Epithelial cell of esophagus (primary cell): ENCODE measurements at regions not wholly inside any gene's neighbourhood (a gene's known extent, or its start where the extent isn't known, plus 50 kb on each side); places are given as distances from the start of the nearest gene placed in this dataset.

Experiments
- DNase-seq: peaks from one replicate; pipeline ENCODE4 v3.0.0; 2010; ENCODE audit warnings: low read depth
- H3K4me3 ChIP-seq: 2 replicates; pipeline ENCODE4 v1.5.1; 2011; ENCODE audit warnings: mild to moderate bottlenecking, low read length, control low read depth
- TF ChIP-seq, protein P1 (sequence below): IDR thresholded peaks from 2 replicates; pipeline ENCODE4 v1.5.1; 2011; ENCODE audit warnings: low read depth, mild to moderate bottlenecking, low read length, control low read depth, inconsistent platforms; ENCODE audit not compliant: insufficient read depth; ENCODE audit errors: missing control alignments

DNA sequence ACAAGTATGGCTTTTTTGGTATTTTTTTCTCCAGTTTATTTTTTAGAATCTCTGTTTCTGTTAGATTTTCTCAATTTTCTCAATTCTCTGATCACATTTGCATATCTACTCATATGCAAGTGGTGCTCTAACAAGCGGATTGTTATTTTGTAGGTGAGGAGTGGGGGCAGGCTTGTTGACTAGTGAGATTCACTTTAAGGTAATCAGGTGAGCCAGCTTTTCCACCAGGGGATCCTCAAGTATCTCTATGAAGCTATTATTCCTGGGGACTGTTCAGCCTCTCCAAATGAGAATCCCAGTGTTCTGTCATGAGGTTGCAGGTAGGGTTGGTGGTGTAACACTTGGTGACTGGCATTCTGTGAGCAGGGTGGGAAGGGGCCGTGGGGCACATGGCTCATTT is 274.3 kb upstream of the FERMT1 start:
- no peak for DNase-seq
- no peak overlapping the region for H3K4me3 ChIP-seq
- TF ChIP-seq, protein P1, sequence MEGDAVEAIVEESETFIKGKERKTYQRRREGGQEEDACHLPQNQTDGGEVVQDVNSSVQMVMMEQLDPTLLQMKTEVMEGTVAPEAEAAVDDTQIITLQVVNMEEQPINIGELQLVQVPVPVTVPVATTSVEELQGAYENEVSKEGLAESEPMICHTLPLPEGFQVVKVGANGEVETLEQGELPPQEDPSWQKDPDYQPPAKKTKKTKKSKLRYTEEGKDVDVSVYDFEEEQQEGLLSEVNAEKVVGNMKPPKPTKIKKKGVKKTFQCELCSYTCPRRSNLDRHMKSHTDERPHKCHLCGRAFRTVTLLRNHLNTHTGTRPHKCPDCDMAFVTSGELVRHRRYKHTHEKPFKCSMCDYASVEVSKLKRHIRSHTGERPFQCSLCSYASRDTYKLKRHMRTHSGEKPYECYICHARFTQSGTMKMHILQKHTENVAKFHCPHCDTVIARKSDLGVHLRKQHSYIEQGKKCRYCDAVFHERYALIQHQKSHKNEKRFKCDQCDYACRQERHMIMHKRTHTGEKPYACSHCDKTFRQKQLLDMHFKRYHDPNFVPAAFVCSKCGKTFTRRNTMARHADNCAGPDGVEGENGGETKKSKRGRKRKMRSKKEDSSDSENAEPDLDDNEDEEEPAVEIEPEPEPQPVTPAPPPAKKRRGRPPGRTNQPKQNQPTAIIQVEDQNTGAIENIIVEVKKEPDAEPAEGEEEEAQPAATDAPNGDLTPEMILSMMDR, result no peak

DNA sequence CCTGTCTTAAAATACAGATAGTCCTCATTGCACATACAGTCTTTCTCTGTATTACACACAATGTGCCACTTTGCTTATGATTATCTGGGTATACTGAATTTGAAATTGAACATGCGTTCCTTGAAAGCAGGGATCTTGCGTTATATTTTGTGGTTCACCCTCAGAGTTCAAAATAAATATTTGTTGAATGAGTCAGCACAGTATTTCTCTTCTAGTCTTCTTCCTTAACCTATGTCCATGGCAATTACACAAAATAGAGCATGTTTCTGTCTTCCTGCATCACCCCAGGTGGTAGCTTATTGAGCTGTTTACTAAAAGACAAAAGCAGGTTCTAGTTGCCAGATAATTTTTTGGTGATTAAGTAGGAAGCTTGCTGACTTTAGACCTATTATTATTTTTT is 272.9 kb upstream of the FERMT1 start:
- peak; percentile 41 for DNase-seq
- TF ChIP-seq, protein P1, result no peak

DNA sequence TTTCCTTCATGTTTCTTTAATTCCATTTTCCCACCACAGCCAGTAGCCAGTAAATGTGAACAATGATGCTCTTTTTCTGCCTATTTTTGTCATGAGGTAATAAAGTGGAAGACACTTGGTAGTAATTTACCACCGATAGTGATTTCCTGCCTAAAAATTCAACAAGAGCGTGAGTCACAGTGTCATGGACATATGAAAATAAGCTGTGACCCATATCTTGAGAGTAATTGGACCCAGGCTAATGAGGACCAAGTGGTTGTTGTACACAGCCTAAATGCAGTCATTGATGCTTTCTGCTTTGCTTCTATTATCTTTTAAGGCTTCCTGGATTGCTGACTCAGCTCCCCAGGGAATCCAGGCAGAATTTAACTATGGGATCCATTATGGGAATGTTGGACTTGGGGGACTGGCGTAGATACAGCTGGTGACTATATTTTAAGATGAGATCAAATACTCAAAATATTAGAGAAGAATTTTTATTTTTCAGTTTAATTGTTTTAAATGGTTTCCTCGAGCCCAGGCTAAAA is 265.9 kb upstream of the FERMT1 start:
- TF ChIP-seq, protein P1, result no peak
- H3K4me3 ChIP-seq, result no peak overlapping the region
- DNase-seq, result no peak

More for the DNA sequence above, 272.9 kb upstream of the FERMT1 start:
- H3K4me3 ChIP-seq, result no peak overlapping the region

DNA sequence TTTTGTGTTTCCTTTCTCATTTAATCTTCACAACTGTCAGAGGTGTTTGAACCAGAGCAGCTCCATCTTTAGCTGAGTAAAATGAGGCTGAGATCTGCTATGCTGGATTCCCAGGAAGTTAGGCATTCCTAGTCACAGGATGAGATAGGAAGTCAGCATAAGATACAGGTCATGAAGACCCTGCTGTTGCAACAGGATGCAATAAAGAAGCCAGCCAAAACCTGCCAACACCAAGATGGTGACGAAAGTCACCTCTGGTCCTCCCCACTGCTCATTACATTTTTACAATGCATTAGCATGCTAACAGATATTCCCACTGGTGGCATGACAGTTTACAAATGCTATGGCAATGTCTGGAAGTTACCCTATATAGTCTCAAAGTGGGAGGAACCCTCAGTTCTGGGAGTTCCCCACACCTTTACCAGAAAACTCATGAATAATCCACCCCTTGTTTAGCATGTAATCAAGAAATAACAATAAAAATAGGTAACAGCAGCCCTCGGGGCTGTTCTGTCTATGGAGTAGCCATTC is 262.2 kb upstream of the FERMT1 start:
- no peak overlapping the region for H3K4me3 ChIP-seq
- TF ChIP-seq, protein P1, result no peak
- DNase-seq, result no peak

DNA sequence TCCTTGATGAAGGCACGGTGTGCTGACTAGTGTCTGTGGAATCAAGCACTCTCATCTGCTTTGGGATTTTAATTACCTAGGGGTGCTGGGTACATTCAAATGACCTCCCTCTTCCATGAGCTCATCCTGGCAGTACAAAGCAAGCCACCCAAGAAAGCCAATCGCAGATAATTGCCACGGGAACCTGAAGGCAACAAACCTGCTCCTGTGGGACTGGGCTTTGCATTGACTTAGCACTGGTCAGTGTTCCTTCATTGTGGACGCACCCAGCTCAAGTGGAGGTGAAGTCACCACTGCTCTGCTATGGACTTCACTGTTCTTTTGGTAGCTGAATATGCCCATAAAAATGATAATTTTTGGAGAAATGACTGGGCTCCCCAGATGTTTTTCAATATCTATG is 261.6 kb upstream of the FERMT1 start:
- no peak for DNase-seq

DNA sequence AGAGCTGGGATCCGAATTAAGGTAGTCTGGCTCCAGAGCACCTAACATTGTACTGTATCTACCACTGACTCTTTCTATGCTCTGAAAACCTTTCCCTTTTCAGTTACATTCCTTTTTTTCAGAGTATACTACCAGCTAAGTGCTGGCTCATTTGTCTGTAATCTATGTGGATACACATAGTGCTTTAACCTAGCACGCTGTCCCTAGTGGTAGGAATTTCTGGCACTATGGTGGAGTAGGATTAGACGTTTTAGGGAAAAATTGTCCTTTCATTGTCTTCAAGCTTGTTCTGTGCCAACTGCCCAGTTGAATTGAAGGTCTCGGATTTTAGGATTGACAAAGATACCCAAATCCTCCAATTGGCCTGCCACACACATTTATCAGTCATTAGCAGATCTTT is 259.1 kb upstream of the FERMT1 start:
- no peak overlapping the region for H3K4me3 ChIP-seq
- TF ChIP-seq, protein P1, result peak; percentile 68
- peak; percentile 33 for DNase-seq

More for the DNA sequence above, 261.6 kb upstream of the FERMT1 start:
- TF ChIP-seq, protein P1, result no peak
- no peak overlapping the region for H3K4me3 ChIP-seq

DNA sequence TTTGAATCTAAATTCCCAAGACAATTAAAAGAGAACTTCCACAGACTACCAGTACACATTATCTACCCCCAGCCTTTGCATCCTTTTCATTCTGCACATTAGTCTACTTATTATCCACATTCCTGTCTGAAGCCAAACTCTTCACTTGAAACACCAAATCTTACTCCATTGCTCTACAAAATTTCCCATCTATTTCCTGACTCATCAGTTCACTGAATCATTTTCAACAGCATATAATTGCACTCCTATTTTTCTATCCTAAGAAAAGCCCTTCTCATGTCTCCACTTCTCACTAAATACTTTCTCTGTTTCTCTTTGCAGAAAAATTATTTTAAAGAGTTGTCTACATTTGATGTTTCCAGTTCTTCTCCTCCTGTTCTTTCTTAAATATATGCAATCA is 239.4 kb upstream of the FERMT1 start:
- no peak for DNase-seq

More for the DNA sequence above, 239.4 kb upstream of the FERMT1 start:
- H3K4me3 ChIP-seq, result no peak overlapping the region
- TF ChIP-seq, protein P1, result no peak
